Kidney epithelial cell (primary cell): ENCODE measurements at regions not wholly inside any gene's neighbourhood (a gene's known extent, or its start where the extent isn't known, plus 50 kb on each side); places are given as distances from the start of the nearest gene placed in this dataset.

ENCODE experiments used
- DNase-seq: peaks from one replicate; pipeline ENCODE4 v3.0.0-alpha.2; 2010; ENCODE audit warnings: low read depth
- H3K27me3 ChIP-seq: 2 replicates; pipeline ENCODE4 v1.6.0; 2011; ENCODE audit warnings: low read length; ENCODE audit not compliant: control insufficient read depth, insufficient read depth
- H3K36me3 ChIP-seq: 2 replicates; pipeline ENCODE4 v1.5.1; 2011; ENCODE audit warnings: low read length; ENCODE audit not compliant: control insufficient read depth, insufficient read depth
- H3K4me3 ChIP-seq: 2 replicates; pipeline ENCODE4 v1.5.1; 2011; ENCODE audit warnings: low read depth, mild to moderate bottlenecking, control low read depth, low read length
- CTCF ChIP-seq: IDR thresholded peaks from 2 replicates; pipeline ENCODE4 v1.5.1; 2011; ENCODE audit warnings: mild to moderate bottlenecking, moderate library complexity, low read length, control low read depth, inconsistent platforms; ENCODE audit not compliant: insufficient read depth, poor library complexity, severe bottlenecking

- no peak for TF ChIP-seq CTCF
- DNase-seq = no peak
- Histone ChIP-seq H3K4me3 (peak overlapping the region; percentile 72), H3K27me3 (no peaks in the 10 kb centered on the region), H3K36me3 (no peaks in the 10 kb centered on the region)
These were observed 57.7 kb upstream of the RHOBTB1 start for GRCh38 chr10:61001731-61002122.

GRCh38 chr10:61000769-61001730, 57.1 kb upstream of the RHOBTB1 start:
- no peak for DNase-seq
- H3K27me3 ChIP-seq = no peaks in the 10 kb centered on the region
- no peak for TF ChIP-seq CTCF

GRCh38 chr10:60998932-60999331, 54.9 kb upstream of the RHOBTB1 start:
- Histone ChIP-seq H3K36me3 (no peaks in the 10 kb centered on the region), H3K27me3 (no peaks in the 10 kb centered on the region), H3K4me3 (no peak overlapping the region)
- no peak for DNase-seq
- TF ChIP-seq CTCF = no peak

More at GRCh38 chr10:61000769-61001730, 57.1 kb upstream of the RHOBTB1 start:
- Histone ChIP-seq H3K4me3 (peak overlapping the region; percentile 72), H3K36me3 (no peaks in the 10 kb centered on the region)

GRCh38 chr10:60994128-60994527, 50.1 kb upstream of the RHOBTB1 start:
- no peaks in the 10 kb centered on the region for H3K36me3 ChIP-seq
- no peak for DNase-seq
- H3K4me3 ChIP-seq = no peak overlapping the region
- no peak for TF ChIP-seq CTCF
- H3K27me3 ChIP-seq = no peaks in the 10 kb centered on the region
